Lower leg skin (tissue), 4 donors: ENCODE measurements at regions not wholly inside any gene's neighbourhood (a gene's known extent, or its start where the extent isn't known, plus 50 kb on each side); places are given as distances from the start of the nearest gene placed in this dataset.

ENCODE experiments used
- DNase-seq, 2 donors: peaks; one replicate each; pipeline ENCODE4 v3.0.0-alpha.2; 2019; ENCODE audit warnings: low spot score in 2 of 2
- H3K4me3 ChIP-seq: fragments of 200-600 bp; sonication (generic); 2 replicates; pipeline ENCODE4 v1.5.1; 2017; ENCODE audit warnings: mild to moderate bottlenecking, low read depth; ENCODE audit not compliant: poor library complexity, severe bottlenecking
- POLR2A ChIP-seq, 2 donors: fragments of 450-650 bp; IDR thresholded peaks; one replicate each; pipeline ENCODE4 v1.6.1; 2016 to 2017; ENCODE audit warnings: antibody characterized with exemption in 2 of 2, mild to moderate bottlenecking in 1 of 2, moderate library complexity in 1 of 2
- WGBS, 2 donors: methylation state at CpG; one replicate each; pipeline ENCODE4 v1.1.5; 2018; 5-methylcytosine and 5-hydroxymethylcytosine counted together
- intact Hi-C: fragments of 100-400 bp; cut with DNase I; formaldehyde crosslinking; loops from one replicate; pipeline ENCODE4 v1.15.0; 2023; ENCODE audit warnings: low total_unique reads
- TF ChIP-seq, protein P1 (sequence below), 3 donors: fragments of 450-650 bp; IDR thresholded peaks; one replicate each; pipeline ENCODE4 v1.5.1; 2016; ENCODE audit warnings: antibody characterized with exemption in 3 of 3, mild to moderate bottlenecking in 3 of 3, moderate library complexity in 2 of 3

DNA sequence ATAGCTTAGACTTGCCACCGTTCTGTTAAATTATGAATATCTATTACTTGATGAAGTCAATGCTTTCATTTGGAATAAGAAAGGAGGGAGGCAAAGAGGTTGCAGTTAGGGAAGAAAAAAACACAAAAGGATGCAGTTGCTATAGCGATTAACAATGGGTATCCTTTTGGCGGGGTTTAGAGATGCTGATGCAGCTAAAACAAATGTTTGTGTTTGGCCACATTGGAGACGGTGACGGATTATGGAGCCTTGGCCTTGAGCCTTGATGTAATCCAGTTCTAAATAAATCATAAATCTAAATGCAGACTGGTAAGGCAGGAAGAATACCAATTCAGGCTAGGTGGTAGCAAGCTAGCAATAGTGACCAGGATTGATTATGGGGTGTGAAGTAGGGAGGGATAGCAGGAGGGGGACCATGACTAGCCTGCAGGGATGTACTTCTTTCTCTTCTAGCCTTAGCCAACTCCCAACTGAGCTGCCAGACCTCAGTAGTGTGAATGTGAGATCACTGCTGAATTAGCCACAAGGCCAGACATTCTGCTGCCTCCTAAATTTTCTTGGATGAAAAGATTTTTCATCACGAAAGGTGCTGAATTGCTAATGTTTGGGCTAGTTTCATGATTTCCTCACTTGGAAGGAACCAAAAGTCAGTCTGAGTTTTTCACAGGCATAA, 160.3 kb downstream of the TLR4 start:
- WGBS, 2 donors: 46 to 51% methylated on average over 6 of the region's 6 CpGs
- H3K4me3 ChIP-seq: no peak overlapping the region
- TF ChIP-seq, protein P1, sequence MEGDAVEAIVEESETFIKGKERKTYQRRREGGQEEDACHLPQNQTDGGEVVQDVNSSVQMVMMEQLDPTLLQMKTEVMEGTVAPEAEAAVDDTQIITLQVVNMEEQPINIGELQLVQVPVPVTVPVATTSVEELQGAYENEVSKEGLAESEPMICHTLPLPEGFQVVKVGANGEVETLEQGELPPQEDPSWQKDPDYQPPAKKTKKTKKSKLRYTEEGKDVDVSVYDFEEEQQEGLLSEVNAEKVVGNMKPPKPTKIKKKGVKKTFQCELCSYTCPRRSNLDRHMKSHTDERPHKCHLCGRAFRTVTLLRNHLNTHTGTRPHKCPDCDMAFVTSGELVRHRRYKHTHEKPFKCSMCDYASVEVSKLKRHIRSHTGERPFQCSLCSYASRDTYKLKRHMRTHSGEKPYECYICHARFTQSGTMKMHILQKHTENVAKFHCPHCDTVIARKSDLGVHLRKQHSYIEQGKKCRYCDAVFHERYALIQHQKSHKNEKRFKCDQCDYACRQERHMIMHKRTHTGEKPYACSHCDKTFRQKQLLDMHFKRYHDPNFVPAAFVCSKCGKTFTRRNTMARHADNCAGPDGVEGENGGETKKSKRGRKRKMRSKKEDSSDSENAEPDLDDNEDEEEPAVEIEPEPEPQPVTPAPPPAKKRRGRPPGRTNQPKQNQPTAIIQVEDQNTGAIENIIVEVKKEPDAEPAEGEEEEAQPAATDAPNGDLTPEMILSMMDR (IDR thresholded peaks at IDR 0.05): no peak
- TF ChIP-seq POLR2A (IDR thresholded peaks at IDR 0.05): no peak
- DNase-seq: no peak
- intact Hi-C loops: no loop called here

GRCh38 chr9:117868594-117868993, 164.4 kb downstream of the TLR4 start:
- no peak for TF ChIP-seq POLR2A (IDR thresholded peaks at IDR 0.05)
- TF ChIP-seq, protein P1 (IDR thresholded peaks at IDR 0.05): no peak
- DNase-seq: no peak
- intact Hi-C loops: no loop called here
- 78 to 84% methylated on average over 1 of the region's 1 CpG for WGBS, 2 donors
- no peak overlapping the region for H3K4me3 ChIP-seq

DNA sequence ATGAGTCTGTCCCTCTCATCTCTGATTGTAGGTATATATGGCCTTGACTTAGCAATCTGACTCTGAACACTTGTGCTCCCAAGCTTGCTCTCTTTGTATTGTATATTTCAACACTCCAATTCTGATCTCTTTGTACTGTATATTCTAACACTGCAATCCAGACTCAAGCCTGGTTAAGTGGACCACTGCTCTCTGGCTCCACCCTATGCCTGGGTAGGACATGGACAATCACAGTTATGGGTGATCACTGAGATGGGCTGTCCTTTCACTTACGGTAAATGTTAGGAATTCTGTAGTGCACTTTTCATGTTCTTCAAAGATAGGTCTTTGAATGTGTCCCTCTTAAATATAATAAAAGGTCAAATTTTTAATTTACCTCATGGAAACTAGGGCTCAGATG, 165.1 kb downstream of the TLR4 start:
- intact Hi-C loops: no loop called here
- H3K4me3 ChIP-seq: no peak overlapping the region
- DNase-seq: no peak
- WGBS, 2 donors: 96 to 97% methylated on average over 1 of the region's 1 CpG
- TF ChIP-seq, protein P1 (IDR thresholded peaks at IDR 0.05): no peak
- no peak for TF ChIP-seq POLR2A (IDR thresholded peaks at IDR 0.05)

GRCh38 chr9:117869712-117870111, 165.5 kb downstream of the TLR4 start:
- H3K4me3 ChIP-seq: no peak overlapping the region
- DNase-seq: no peak
- no peak for TF ChIP-seq POLR2A (IDR thresholded peaks at IDR 0.05)
- TF ChIP-seq, protein P1 (IDR thresholded peaks at IDR 0.05): no peak
- intact Hi-C loops: no loop called here

DNA sequence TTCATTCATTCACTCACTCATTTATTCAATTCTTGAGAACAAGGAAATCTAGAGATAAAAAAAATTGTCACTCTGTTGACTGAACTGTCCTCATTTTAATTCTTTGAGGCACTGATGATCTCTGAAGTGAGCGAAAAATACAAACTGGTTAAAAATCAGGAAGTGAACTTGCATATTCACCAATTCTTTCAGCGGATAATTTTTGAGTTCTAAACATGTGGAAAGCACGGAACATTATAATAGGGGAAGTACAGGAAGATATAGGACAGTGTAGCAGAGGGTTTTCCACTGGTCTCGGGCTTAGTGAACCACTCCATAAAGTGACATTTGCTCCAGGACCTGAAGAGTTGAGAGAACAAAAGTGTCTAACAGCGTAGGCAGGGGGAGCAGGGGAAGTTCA, 169.5 kb downstream of the TLR4 start:
- WGBS, 2 donors: 67 to 81% methylated on average over 5 of the region's 5 CpGs
- no peak overlapping the region for H3K4me3 ChIP-seq
- TF ChIP-seq, protein P1 (IDR thresholded peaks at IDR 0.05): no peak
- TF ChIP-seq POLR2A (IDR thresholded peaks at IDR 0.05): no peak
- DNase-seq: no peak
- intact Hi-C loops: no loop called here

GRCh38 chr9:117875886-117876285, 171.7 kb downstream of the TLR4 start:
- intact Hi-C loops: no loop called here
- no peak overlapping the region for H3K4me3 ChIP-seq
- DNase-seq: no peak
- TF ChIP-seq, protein P1 (IDR thresholded peaks at IDR 0.05): no peak
- no peak for TF ChIP-seq POLR2A (IDR thresholded peaks at IDR 0.05)
- WGBS, 2 donors: 82% methylated on average over 2 of the region's 2 CpGs
